T-helper 2 cell treated with Interferon-gamma antibody and Interleukin-4, amounts not matched to agents 5 μg/mL and 100 μg/mL, for 36 hours (primary cell): ENCODE measurements at regions not wholly inside any gene's neighbourhood (a gene's known extent, or its start where the extent isn't known, plus 50 kb on each side); places are given as distances from the start of the nearest gene placed in this dataset.
"Not testable (repeated sequence)": the region's sequence is repeated elsewhere in the genome, so short reads cannot be mapped to it uniquely, and the experiment has no call there.

Experiments
- DNase-seq: peaks from one replicate; pipeline ENCODE4 v3.0.0; 2021; ENCODE audit warnings: low spot score
- H3K27ac Mint-ChIP-seq: one replicate; pipeline ENCODE4 v1.8.0; 2021; ENCODE audit warnings: mild to moderate bottlenecking, mixed read lengths
- H3K27me3 Mint-ChIP-seq: one replicate; pipeline ENCODE4 v1.8.0; 2021; ENCODE audit warnings: low read depth, mixed read lengths
- H3K36me3 Mint-ChIP-seq: one replicate; pipeline ENCODE4 v1.8.0; 2021; ENCODE audit warnings: low read depth, mixed read lengths
- H3K4me1 Mint-ChIP-seq: one replicate; pipeline ENCODE4 v1.8.0; 2021; ENCODE audit warnings: low read depth, mixed read lengths
- H3K4me3 Mint-ChIP-seq: one replicate; pipeline ENCODE4 v1.8.0; 2022; ENCODE audit warnings: mild to moderate bottlenecking, moderate library complexity, mixed read lengths
- H3K9me3 Mint-ChIP-seq: one replicate; pipeline ENCODE4 v1.8.0; 2021; ENCODE audit warnings: mixed read lengths

DNA sequence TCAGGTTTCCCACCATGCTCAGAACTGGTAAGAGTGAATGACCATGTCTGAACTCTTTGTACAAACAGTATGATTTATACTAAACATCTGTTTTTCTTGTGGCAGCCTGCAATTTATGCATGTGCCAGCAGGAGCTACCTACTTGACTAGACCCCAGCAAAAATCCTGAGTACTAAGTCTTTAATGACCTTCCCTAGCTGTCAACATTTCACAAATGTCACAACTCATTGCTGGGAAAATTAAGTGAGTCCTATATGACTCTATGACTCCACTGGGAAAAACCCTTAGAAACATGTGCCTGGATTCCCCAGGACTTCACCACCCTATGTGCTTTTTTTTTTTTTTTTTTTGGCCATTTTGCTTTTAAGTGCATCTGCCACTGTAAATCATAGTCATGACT is 1225.8 kb downstream of the SUCLG1 start:
- DNase-seq: no peak
- Mint-ChIP-seq H3K27ac (no peak overlapping the region), H3K36me3 (no peaks in the 10 kb centered on the region), H3K4me1 (no peaks in the 10 kb centered on the region), H3K27me3 (no peaks in the 10 kb centered on the region), H3K4me3 (no peak overlapping the region), H3K9me3 (peaks cover 11% of the 10 kb centered on the region)

DNA sequence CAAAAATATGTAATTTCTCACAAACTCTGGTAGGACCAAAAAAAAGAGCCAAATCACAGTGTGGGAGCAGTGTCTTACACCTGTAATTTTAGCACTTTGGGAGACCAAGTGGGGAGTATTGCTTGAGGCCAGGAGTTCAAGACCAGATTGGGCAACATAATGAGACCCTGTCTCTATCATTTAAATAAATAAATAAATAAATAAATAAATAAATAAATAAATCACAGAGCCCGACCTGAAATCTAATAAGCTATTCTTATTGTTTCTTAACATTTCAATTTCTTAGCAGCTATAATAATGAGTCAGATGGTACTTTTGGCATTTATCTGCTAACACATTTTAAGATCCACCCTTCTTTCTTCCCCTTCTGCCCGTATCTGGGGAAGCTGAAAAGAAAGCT is 1229.6 kb downstream of the SUCLG1 start:
- H3K36me3 Mint-ChIP-seq: no peaks in the 10 kb centered on the region
- H3K4me1 Mint-ChIP-seq: no peaks in the 10 kb centered on the region
- no peak overlapping the region for H3K27ac Mint-ChIP-seq
- H3K4me3 Mint-ChIP-seq: no peak overlapping the region
- DNase-seq: no peak
- no peaks in the 10 kb centered on the region for H3K27me3 Mint-ChIP-seq
- H3K9me3 Mint-ChIP-seq: peaks cover 7% of the 10 kb centered on the region

DNA sequence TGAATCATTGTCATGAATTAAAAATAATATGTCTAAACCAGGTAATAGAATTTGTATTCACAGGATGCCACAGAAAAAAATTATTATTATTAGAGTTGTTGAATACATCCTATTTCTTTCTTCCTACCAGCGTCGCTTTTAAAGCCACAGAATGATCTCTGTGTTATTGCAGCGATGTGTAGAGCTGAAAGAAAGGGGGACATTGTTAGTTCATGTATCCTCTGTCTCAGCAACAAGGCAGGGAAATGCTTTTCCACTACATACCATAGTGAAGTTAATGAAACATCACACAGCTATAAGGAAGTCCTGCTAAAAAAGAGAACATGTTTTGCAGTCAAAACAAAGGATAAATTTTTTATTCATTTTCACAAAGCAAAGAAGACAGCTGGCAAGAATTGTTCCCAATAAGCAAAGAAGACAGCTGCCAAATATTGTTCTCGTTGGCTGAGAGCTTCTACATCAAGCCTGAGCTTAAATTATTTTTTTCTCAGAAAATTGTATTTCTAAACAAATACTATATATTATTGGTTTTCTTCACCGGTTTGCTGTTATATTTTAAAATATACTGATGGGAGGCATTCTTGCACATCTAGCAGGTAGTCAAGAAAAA is 1234.4 kb downstream of the SUCLG1 start:
- H3K4me3 Mint-ChIP-seq: no peak overlapping the region
- no peaks in the 10 kb centered on the region for H3K27me3 Mint-ChIP-seq
- no peak for DNase-seq
- no peaks in the 10 kb centered on the region for H3K4me1 Mint-ChIP-seq
- H3K9me3 Mint-ChIP-seq: peaks cover 6% of the 10 kb centered on the region
- H3K27ac Mint-ChIP-seq: no peak overlapping the region
- H3K36me3 Mint-ChIP-seq: no peaks in the 10 kb centered on the region

DNA sequence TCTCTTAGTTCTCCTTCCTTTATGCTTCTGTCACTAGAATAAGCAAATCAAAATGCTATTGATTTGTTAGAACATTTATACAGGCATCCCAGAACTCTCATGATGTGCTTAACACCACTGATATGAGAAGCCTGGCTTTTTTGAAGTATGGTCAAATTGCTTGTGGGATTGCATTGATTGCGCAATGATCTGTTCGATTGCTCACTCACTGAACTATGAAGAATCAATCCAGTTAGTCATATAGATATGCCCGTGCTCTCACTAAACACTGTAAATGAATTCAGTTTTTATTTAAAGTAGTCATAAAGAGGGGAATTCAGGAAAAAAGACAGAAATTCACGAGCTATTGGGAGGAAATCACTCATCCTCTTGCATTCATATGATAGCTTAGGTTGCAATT is 1237.8 kb downstream of the SUCLG1 start:
- no peak for DNase-seq
- no peaks in the 10 kb centered on the region for H3K27me3 Mint-ChIP-seq
- no peaks in the 10 kb centered on the region for H3K4me1 Mint-ChIP-seq
- no peak overlapping the region for H3K4me3 Mint-ChIP-seq
- H3K9me3 Mint-ChIP-seq: peaks cover 4% of the 10 kb centered on the region
- H3K36me3 Mint-ChIP-seq: no peaks in the 10 kb centered on the region
- no peak overlapping the region for H3K27ac Mint-ChIP-seq

DNA sequence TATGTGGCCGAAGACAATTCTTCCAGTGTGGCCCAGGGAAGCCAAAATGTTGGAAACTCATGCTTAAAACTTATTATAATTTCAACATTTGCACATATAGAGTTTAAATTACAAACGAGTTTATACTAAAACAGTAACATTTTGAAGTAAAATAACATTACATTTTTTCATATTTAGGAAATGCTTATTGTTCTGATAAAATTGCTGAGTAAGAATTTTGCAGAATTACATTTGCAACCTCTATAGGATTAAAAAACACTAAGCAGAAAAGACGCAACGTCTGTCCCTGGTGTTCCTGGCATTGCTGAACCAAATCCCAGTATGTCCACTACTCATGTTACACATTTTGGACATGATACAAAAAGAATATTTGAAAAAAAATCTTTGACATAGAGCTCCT is 1241.2 kb downstream of the SUCLG1 start:
- H3K27ac Mint-ChIP-seq: no peak overlapping the region

DNA sequence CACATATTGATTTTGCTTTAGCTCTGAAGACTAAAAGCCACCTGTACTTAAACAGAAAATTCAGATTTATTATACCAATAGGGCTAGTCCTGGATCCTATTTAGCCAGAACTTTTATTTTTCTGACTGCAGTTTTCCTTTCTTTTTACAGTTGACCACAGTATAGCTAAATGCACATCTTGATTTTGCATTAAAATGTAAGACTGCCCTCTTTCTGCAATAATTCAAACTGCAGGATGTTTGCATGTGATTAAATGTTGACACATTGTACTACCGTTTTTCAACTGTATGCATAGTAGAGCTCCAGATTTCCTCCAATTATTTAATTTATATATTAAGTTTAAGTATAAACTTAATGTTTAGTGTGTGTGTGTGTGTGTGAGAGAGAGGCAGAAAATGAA is 1262.9 kb downstream of the SUCLG1 start:
- no peaks in the 10 kb centered on the region for H3K4me1 Mint-ChIP-seq
- H3K27me3 Mint-ChIP-seq: no peaks in the 10 kb centered on the region
- no peak for DNase-seq
- no peaks in the 10 kb centered on the region for H3K9me3 Mint-ChIP-seq
- no peak overlapping the region for H3K4me3 Mint-ChIP-seq
- no peak overlapping the region for H3K27ac Mint-ChIP-seq
- H3K36me3 Mint-ChIP-seq: no peaks in the 10 kb centered on the region

More for the DNA sequence above, 1241.2 kb downstream of the SUCLG1 start:
- Mint-ChIP-seq H3K36me3 (no peaks in the 10 kb centered on the region), H3K27me3 (no peaks in the 10 kb centered on the region), H3K4me1 (no peaks in the 10 kb centered on the region), H3K9me3 (peaks cover 12% of the 10 kb centered on the region), H3K4me3 (no peak overlapping the region)
- DNase-seq: no peak

DNA sequence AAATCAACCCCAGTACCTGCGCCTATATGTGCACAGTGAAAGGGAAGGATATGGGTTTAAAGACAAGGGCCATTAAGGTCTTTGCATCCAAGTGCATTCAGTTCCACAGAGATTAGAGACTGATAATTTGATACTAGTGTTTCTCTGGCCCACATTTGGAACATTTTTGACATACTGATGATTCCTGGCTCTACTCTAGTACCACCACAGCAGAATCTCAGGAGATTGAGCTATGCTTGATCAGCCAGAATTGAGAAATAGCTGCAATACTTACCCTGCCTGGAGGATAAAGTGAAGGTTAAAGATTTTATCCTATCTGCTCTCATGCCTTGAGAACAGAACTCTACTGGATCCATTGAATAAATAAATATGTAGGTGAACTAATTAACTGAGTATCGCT is 1267.8 kb downstream of the SUCLG1 start:
- DNase-seq: no peak
- Mint-ChIP-seq H3K9me3 (no peaks in the 10 kb centered on the region), H3K4me1 (no peaks in the 10 kb centered on the region), H3K36me3 (no peaks in the 10 kb centered on the region), H3K27ac (no peak overlapping the region), H3K4me3 (no peak overlapping the region), H3K27me3 (no peaks in the 10 kb centered on the region)

DNA sequence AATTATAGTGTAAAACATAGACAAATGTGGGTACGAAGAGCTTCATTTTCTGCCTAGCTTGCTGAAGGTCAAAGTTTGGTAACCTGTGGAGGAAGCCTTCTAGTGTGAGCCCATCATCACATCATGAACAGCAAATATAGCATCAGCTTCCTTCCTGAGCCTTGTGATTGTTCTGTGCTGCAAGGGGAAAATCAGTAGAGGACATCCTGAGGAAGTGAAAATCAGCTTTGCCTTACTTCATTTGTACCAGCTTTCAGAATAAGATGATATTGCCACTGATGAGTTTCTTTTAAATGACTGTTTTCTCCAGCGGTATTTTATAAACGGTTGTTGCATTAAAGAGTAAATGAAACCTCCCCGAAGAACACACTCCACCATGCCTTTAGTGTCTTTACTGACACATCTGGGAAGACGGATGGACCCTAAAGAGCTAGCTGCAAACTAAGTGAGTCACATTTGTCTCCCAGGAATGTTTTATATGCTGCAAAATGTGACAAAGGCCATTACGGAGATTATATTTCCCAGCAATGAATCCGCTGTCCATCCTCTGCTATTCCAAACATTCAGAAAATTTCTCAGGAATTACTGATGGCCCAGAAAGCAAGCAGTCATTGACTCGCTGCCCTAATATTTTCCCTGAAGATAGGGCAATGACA is 1272.8 kb downstream of the SUCLG1 start:
- no peak overlapping the region for H3K27ac Mint-ChIP-seq
- H3K36me3 Mint-ChIP-seq: no peaks in the 10 kb centered on the region
- H3K27me3 Mint-ChIP-seq: no peaks in the 10 kb centered on the region
- no peak for DNase-seq
- H3K9me3 Mint-ChIP-seq: peaks cover 12% of the 10 kb centered on the region
- H3K4me3 Mint-ChIP-seq: no peak overlapping the region
- H3K4me1 Mint-ChIP-seq: no peaks in the 10 kb centered on the region

DNA sequence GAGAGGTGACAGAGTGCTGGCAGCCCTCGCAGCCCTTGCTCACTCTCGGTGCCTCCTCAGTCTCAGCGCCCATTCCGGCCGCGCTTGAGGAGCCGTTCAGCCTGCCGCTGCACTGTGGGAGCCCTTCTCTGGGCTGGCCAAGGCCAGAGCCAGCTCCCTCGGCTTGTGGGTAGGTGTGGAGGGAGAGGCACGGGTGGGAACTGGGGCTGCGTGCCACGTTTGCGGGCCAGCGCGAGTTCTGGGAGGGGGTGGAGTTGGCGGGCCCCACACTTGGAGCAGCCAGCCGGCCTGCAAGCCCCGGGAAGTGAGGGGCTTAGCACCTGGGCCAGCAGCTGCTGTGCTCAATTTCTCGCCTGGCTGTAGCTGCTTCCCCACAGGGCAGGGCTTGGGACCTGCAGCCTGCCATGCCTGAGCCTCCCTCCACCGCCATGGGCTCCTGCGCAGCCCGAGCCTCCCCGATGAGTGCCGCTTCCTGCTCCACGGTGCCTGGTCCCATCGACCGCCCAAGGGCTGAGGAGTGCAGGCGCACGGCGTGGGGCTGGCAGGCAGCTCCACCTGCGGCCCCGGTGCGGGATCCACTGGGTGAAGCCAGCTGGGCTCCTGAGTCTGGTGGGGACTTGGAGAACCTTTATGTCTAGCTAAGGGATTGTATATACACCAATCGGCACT is 1278.1 kb downstream of the SUCLG1 start:
- H3K27ac Mint-ChIP-seq, H3K36me3 Mint-ChIP-seq, H3K27me3 Mint-ChIP-seq, H3K4me1 Mint-ChIP-seq, DNase-seq, H3K4me3 Mint-ChIP-seq: not testable (repeated sequence)
- peaks cover 15% of the 10 kb centered on the region for H3K9me3 Mint-ChIP-seq

DNA sequence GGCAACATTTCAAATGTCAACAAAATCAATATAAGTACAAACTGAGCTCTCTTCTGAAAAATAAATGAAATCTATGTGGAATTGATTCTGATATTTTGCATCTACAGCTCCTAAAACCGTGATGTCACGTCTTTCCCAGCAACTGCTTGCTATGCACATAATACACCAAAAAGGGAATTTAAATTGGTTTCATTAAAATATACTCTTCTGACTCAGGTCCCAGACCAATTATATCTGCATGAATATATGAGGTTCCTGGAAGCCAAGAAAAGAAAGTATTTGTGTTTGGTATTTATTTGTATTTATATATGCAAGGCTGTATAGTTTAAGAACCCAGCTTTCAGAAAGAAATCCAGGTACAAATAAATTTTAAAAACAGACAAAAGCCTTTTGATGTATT is 1282.5 kb downstream of the SUCLG1 start:
- no peaks in the 10 kb centered on the region for H3K4me1 Mint-ChIP-seq
- H3K36me3 Mint-ChIP-seq: no peaks in the 10 kb centered on the region
- H3K27ac Mint-ChIP-seq: no peak overlapping the region
- H3K9me3 Mint-ChIP-seq: peaks cover 9% of the 10 kb centered on the region
- no peaks in the 10 kb centered on the region for H3K27me3 Mint-ChIP-seq
- no peak for DNase-seq
- no peak overlapping the region for H3K4me3 Mint-ChIP-seq

DNA sequence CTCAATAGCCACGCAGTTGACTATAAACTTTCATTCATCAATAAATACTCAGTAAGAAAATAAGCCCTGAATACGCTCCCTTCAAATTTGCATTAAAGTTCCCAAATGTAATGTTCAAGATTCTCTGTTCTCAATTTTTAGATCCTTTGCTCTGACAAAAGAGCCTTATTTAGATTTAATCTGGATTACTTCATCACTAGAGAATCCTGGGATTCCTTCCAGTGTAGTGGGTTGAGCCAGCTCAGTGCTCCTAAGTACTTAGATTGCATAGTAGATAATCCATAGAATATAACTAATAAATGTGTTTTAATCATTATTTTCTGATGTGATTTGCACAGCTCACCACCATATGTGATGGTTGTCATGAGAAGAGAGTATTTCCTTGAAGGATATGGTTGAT is 1286.2 kb downstream of the SUCLG1 start:
- H3K36me3 Mint-ChIP-seq: no peaks in the 10 kb centered on the region
- no peak overlapping the region for H3K4me3 Mint-ChIP-seq
- no peaks in the 10 kb centered on the region for H3K27me3 Mint-ChIP-seq
- H3K9me3 Mint-ChIP-seq: peaks cover 11% of the 10 kb centered on the region
- DNase-seq: no peak
- H3K4me1 Mint-ChIP-seq: no peaks in the 10 kb centered on the region
- no peak overlapping the region for H3K27ac Mint-ChIP-seq

DNA sequence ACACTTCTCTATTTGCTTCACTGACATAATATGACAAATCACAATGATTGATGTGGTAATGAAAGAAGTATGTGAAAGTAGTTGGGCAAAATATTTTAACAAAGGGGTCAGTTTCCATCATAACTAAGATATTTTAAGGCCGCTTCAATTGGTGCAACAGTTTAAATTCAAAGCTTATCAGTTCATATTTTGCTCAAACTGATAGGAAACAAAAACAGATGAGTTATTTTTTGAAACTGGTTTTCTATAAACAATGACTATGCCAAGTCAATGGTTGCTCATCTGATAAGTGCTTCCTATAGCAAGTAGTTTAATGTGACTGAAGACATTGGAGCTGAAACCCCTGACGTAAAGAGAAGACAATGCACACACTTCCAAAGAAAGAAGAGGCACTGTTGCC is 1290.7 kb downstream of the SUCLG1 start:
- peaks cover 16% of the 10 kb centered on the region for H3K9me3 Mint-ChIP-seq
- no peaks in the 10 kb centered on the region for H3K36me3 Mint-ChIP-seq
- no peaks in the 10 kb centered on the region for H3K27me3 Mint-ChIP-seq
- no peak for DNase-seq
- no peaks in the 10 kb centered on the region for H3K4me1 Mint-ChIP-seq
- no peak overlapping the region for H3K4me3 Mint-ChIP-seq
- no peak overlapping the region for H3K27ac Mint-ChIP-seq

DNA sequence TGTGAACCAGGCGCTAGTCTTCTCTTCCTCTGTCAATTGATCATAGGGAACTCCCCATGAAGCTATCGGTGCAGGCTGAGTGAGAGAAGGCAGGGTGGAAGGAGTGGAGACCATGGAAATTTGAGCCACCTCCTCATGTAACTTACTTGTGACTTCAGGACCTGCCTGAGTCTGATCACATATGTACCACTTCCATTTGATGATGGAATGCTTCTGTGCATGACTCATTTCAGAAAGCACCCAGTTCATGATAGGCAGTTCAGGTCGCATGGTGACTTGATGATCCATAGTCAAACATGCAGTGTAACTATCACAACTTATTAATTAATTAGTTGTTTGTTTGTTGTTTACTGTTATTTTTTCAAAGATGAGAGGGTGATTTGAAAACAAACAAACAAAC is 1296.7 kb downstream of the SUCLG1 start:
- no peaks in the 10 kb centered on the region for H3K4me1 Mint-ChIP-seq
- no peak for DNase-seq
- no peaks in the 10 kb centered on the region for H3K36me3 Mint-ChIP-seq
- H3K27me3 Mint-ChIP-seq: no peaks in the 10 kb centered on the region
- H3K27ac Mint-ChIP-seq: no peak overlapping the region
- peaks cover 20% of the 10 kb centered on the region for H3K9me3 Mint-ChIP-seq
- no peak overlapping the region for H3K4me3 Mint-ChIP-seq

DNA sequence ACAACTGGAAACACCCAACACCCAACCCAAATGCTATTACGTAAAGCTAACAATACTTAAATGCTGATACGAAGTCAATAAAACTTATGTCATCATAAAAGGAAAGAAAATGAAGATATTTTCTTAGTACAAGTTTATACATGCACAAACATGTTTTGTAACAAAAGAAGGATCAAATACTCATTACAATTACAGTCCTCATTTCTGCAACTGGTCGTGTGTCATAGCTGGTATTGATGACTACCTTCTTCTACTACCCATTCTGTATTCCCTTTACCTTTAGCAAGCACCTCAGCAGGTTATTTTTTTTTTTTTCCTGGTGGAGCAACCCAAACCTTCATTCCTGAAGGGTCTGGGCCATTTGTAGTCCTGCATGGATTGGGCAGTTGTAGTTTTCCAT is 1298.5 kb downstream of the SUCLG1 start:
- Mint-ChIP-seq H3K4me1 (no peaks in the 10 kb centered on the region), H3K27ac (no peak overlapping the region), H3K4me3 (no peak overlapping the region), H3K27me3 (no peaks in the 10 kb centered on the region), H3K9me3 (peaks cover 31% of the 10 kb centered on the region), H3K36me3 (no peaks in the 10 kb centered on the region)
- DNase-seq: no peak
